ENCODE measurements at regions not wholly inside any gene's neighbourhood (a gene's known extent, or its start where the extent isn't known, plus 50 kb on each side); places are given as distances from the start of the nearest gene placed in this dataset.
A peak's percentile ranks its signal among the peaks of the same experiment; 100 is the strongest.

- Histone ChIP-seq H3K4me3 (ENCODE audit: low read depth, low read length) (no peak overlapping the region), H3K27me3 (ENCODE audit: control insufficient read depth, insufficient read depth, low read length) (peaks cover 4% of the 10 kb centered on the region), H3K27ac (ENCODE audit: low read depth, low read length) (no peak overlapping the region), H3K36me3 (ENCODE audit: control insufficient read depth, insufficient read depth, low read length) (no peaks in the 10 kb centered on the region), H3K4me1 (ENCODE audit: control insufficient read depth, insufficient read depth, low read length) (peaks cover 15% of the 10 kb centered on the region), H3K9me3 (ENCODE audit: control insufficient read depth, insufficient read depth, low read length) (no peaks in the 10 kb centered on the region)
- WGBS (ENCODE audit: insufficient coverage), result 83% methylated on average over 2 of the region's 6 CpGs
- DNase-seq (ENCODE audit: low read depth in 4 of 6, low spot score in 6 of 6), result no peak
Observed at GRCh38 chr2:120516679-120517314, 170.9 kb downstream of the INHBB start.

GRCh38 chr2:120517751-120518469 lies 172.0 kb downstream of the INHBB start:
- DNase-seq (ENCODE audit: low read depth in 4 of 6, low spot score in 6 of 6), result no peak
- peaks cover under 1% of the 10 kb centered on the region for H3K27me3 ChIP-seq (ENCODE audit: control insufficient read depth, insufficient read depth, low read length)
- H3K4me3 ChIP-seq (ENCODE audit: low read depth, low read length), result no peak overlapping the region
- WGBS (ENCODE audit: insufficient coverage), result 92% methylated on average over 2 of the region's 7 CpGs
- peaks cover 4% of the 10 kb centered on the region for H3K4me1 ChIP-seq (ENCODE audit: control insufficient read depth, insufficient read depth, low read length)
- no peaks in the 10 kb centered on the region for H3K9me3 ChIP-seq (ENCODE audit: control insufficient read depth, insufficient read depth, low read length)
- no peak overlapping the region for H3K27ac ChIP-seq (ENCODE audit: low read depth, low read length)
- H3K36me3 ChIP-seq (ENCODE audit: control insufficient read depth, insufficient read depth, low read length), result no peaks in the 10 kb centered on the region

- peaks cover 3% of the 10 kb centered on the region for H3K27me3 ChIP-seq (ENCODE audit: control insufficient read depth, insufficient read depth, low read length)
- no peaks in the 10 kb centered on the region for H3K9me3 ChIP-seq (ENCODE audit: control insufficient read depth, insufficient read depth, low read length)
- H3K27ac ChIP-seq (ENCODE audit: low read depth, low read length), result no peak overlapping the region
- no peaks in the 10 kb centered on the region for H3K36me3 ChIP-seq (ENCODE audit: control insufficient read depth, insufficient read depth, low read length)
- H3K4me1 ChIP-seq (ENCODE audit: control insufficient read depth, insufficient read depth, low read length), result peaks cover 4% of the 10 kb centered on the region
- no peak overlapping the region for H3K4me3 ChIP-seq (ENCODE audit: low read depth, low read length)
- WGBS (ENCODE audit: insufficient coverage), result 99% methylated on average over 5 of the region's 5 CpGs
- DNase-seq (ENCODE audit: low read depth in 4 of 6, low spot score in 6 of 6), result no peak
Observed at GRCh38 chr2:120518819-120519218, 172.9 kb downstream of the INHBB start.

- WGBS (ENCODE audit: insufficient coverage), result 90% methylated on average over 6 of the region's 6 CpGs
- Histone ChIP-seq H3K27me3 (ENCODE audit: control insufficient read depth, insufficient read depth, low read length) (peaks cover 3% of the 10 kb centered on the region), H3K9me3 (ENCODE audit: control insufficient read depth, insufficient read depth, low read length) (no peaks in the 10 kb centered on the region), H3K27ac (ENCODE audit: low read depth, low read length) (no peak overlapping the region), H3K36me3 (ENCODE audit: control insufficient read depth, insufficient read depth, low read length) (no peaks in the 10 kb centered on the region), H3K4me1 (ENCODE audit: control insufficient read depth, insufficient read depth, low read length) (peaks cover under 1% of the 10 kb centered on the region), H3K4me3 (ENCODE audit: low read depth, low read length) (no peak overlapping the region)
- no peak for DNase-seq (ENCODE audit: low read depth in 4 of 6, low spot score in 6 of 6)
Observed at GRCh38 chr2:120519469-120519868, 173.5 kb downstream of the INHBB start.

- peaks cover 4% of the 10 kb centered on the region for H3K4me1 ChIP-seq (ENCODE audit: control insufficient read depth, insufficient read depth, low read length)
- WGBS (ENCODE audit: insufficient coverage), result 60% methylated on average over 1 of the region's 5 CpGs
- H3K27me3 ChIP-seq (ENCODE audit: control insufficient read depth, insufficient read depth, low read length), result peaks cover 3% of the 10 kb centered on the region
- H3K27ac ChIP-seq (ENCODE audit: low read depth, low read length), result no peak overlapping the region
- no peak overlapping the region for H3K4me3 ChIP-seq (ENCODE audit: low read depth, low read length)
- no peaks in the 10 kb centered on the region for H3K36me3 ChIP-seq (ENCODE audit: control insufficient read depth, insufficient read depth, low read length)
- DNase-seq (ENCODE audit: low read depth in 4 of 6, low spot score in 6 of 6), result no peak
- H3K9me3 ChIP-seq (ENCODE audit: control insufficient read depth, insufficient read depth, low read length), result no peaks in the 10 kb centered on the region
Observed at GRCh38 chr2:120520454-120520853, 174.5 kb downstream of the INHBB start.

GRCh38 chr2:120520929-120521912 lies 175.3 kb downstream of the INHBB start:
- H3K36me3 ChIP-seq (ENCODE audit: control insufficient read depth, insufficient read depth, low read length), result no peaks in the 10 kb centered on the region
- peaks cover 3% of the 10 kb centered on the region for H3K27me3 ChIP-seq (ENCODE audit: control insufficient read depth, insufficient read depth, low read length)
- WGBS (ENCODE audit: insufficient coverage), result 51% methylated on average over 13 of the region's 13 CpGs
- peaks cover 11% of the 10 kb centered on the region for H3K4me1 ChIP-seq (ENCODE audit: control insufficient read depth, insufficient read depth, low read length)
- H3K9me3 ChIP-seq (ENCODE audit: control insufficient read depth, insufficient read depth, low read length), result no peaks in the 10 kb centered on the region
- no peak overlapping the region for H3K27ac ChIP-seq (ENCODE audit: low read depth, low read length)
- H3K4me3 ChIP-seq (ENCODE audit: low read depth, low read length), result no peak overlapping the region
- DNase-seq (ENCODE audit: low read depth in 4 of 6, low spot score in 6 of 6), result peak in 1 of 6 donors; percentile 45

- Histone ChIP-seq H3K9me3 (ENCODE audit: control insufficient read depth, insufficient read depth, low read length) (no peaks in the 10 kb centered on the region), H3K27ac (ENCODE audit: low read depth, low read length) (no peak overlapping the region), H3K4me1 (ENCODE audit: control insufficient read depth, insufficient read depth, low read length) (peaks cover 11% of the 10 kb centered on the region), H3K4me3 (ENCODE audit: low read depth, low read length) (no peak overlapping the region), H3K27me3 (ENCODE audit: control insufficient read depth, insufficient read depth, low read length) (peaks cover 3% of the 10 kb centered on the region), H3K36me3 (ENCODE audit: control insufficient read depth, insufficient read depth, low read length) (no peaks in the 10 kb centered on the region)
- no peak for DNase-seq (ENCODE audit: low read depth in 4 of 6, low spot score in 6 of 6)
- 64% methylated on average over 33 of the region's 33 CpGs for WGBS (ENCODE audit: insufficient coverage)
Observed at GRCh38 chr2:120522151-120522751, 176.3 kb downstream of the INHBB start.

GRCh38 chr2:120523766-120524165 lies 177.8 kb downstream of the INHBB start:
- DNase-seq (ENCODE audit: low read depth in 4 of 6, low spot score in 6 of 6), result no peak
- 93% methylated on average over 5 of the region's 5 CpGs for WGBS (ENCODE audit: insufficient coverage)
- H3K36me3 ChIP-seq (ENCODE audit: control insufficient read depth, insufficient read depth, low read length), result no peaks in the 10 kb centered on the region

GRCh38 chr2:120524174-120524573 lies 178.2 kb downstream of the INHBB start:
- H3K4me3 ChIP-seq (ENCODE audit: low read depth, low read length), result no peak overlapping the region
- no peak overlapping the region for H3K27ac ChIP-seq (ENCODE audit: low read depth, low read length)
- no peak for DNase-seq (ENCODE audit: low read depth in 4 of 6, low spot score in 6 of 6)
- H3K4me1 ChIP-seq (ENCODE audit: control insufficient read depth, insufficient read depth, low read length), result peaks cover 11% of the 10 kb centered on the region
- H3K9me3 ChIP-seq (ENCODE audit: control insufficient read depth, insufficient read depth, low read length), result no peaks in the 10 kb centered on the region
- H3K27me3 ChIP-seq (ENCODE audit: control insufficient read depth, insufficient read depth, low read length), result peaks cover 3% of the 10 kb centered on the region
- 80% methylated on average over 9 of the region's 9 CpGs for WGBS (ENCODE audit: insufficient coverage)
- no peaks in the 10 kb centered on the region for H3K36me3 ChIP-seq (ENCODE audit: control insufficient read depth, insufficient read depth, low read length)

More at GRCh38 chr2:120523766-120524165, 177.8 kb downstream of the INHBB start:
- no peak overlapping the region for H3K4me3 ChIP-seq (ENCODE audit: low read depth, low read length)
- no peak overlapping the region for H3K27ac ChIP-seq (ENCODE audit: low read depth, low read length)
- peaks cover 11% of the 10 kb centered on the region for H3K4me1 ChIP-seq (ENCODE audit: control insufficient read depth, insufficient read depth, low read length)
- no peaks in the 10 kb centered on the region for H3K9me3 ChIP-seq (ENCODE audit: control insufficient read depth, insufficient read depth, low read length)
- peaks cover 3% of the 10 kb centered on the region for H3K27me3 ChIP-seq (ENCODE audit: control insufficient read depth, insufficient read depth, low read length)

Measured in spinal cord (tissue), 9 donors.